SK-N-SH treated with all-trans-retinoic acid at 6 μM for 48 hours (cell line): ENCODE measurements at regions not wholly inside any gene's neighbourhood (a gene's known extent, or its start where the extent isn't known, plus 50 kb on each side); places are given as distances from the start of the nearest gene placed in this dataset.
"Not testable (repeated sequence)": the region's sequence is repeated elsewhere in the genome, so short reads cannot be mapped to it uniquely, and the experiment has no call there.

ENCODE experiments used
- ATAC-seq: fragments of 200-7000 bp; cut with Tn5 transposase; 3 replicates; pipeline ENCODE4 v1.9.1; 2020; ENCODE audit warnings: mild to moderate bottlenecking, moderate library complexity
- ARNTL ChIP-seq: fragments of 450-650 bp; formaldehyde crosslinking; IDR thresholded peaks from 2 replicates; pipeline ENCODE4 v1.5.0; 2020; ENCODE audit warnings: low read depth, mild to moderate bottlenecking, moderate library complexity, borderline replicate concordance
- CSDC2 ChIP-seq: fragments of 250-450 bp; sonication (Bioruptor Pico); IDR thresholded peaks from 2 replicates; pipeline ENCODE4 v1.5.0; 2020; ENCODE audit warnings: mild to moderate bottlenecking, moderate library complexity
- ESRRG ChIP-seq: fragments of 250-450 bp; sonication (Bioruptor Pico); IDR thresholded peaks from 2 replicates; pipeline ENCODE4 v1.6.1; 2021; ENCODE audit warnings: mild to moderate bottlenecking
- GLIS3 ChIP-seq: fragments of 250-450 bp; sonication (Bioruptor Pico); IDR thresholded peaks from 2 replicates; pipeline ENCODE4 v1.5.0; 2020; ENCODE audit warnings: mild to moderate bottlenecking, moderate library complexity
- OSR1 ChIP-seq: fragments of 250-450 bp; sonication (Bioruptor Pico); IDR thresholded peaks from 2 replicates; pipeline ENCODE4 v1.8.0; 2022; ENCODE audit warnings: moderate library complexity, mild to moderate bottlenecking, inconsistent platforms
- PPARA ChIP-seq: fragments of 250-450 bp; sonication (Bioruptor Pico); IDR thresholded peaks from 2 replicates; pipeline ENCODE4 v1.5.0; 2020; ENCODE audit warnings: mild to moderate bottlenecking, borderline replicate concordance
- RARB ChIP-seq: fragments of 250-450 bp; sonication (Bioruptor Pico); IDR thresholded peaks from 2 replicates; pipeline ENCODE4 v1.8.0; 2021; ENCODE audit warnings: mild to moderate bottlenecking, moderate library complexity
- SNAI2 ChIP-seq: fragments of 250-450 bp; sonication (Bioruptor Pico); IDR thresholded peaks from 2 replicates; pipeline ENCODE4 v1.5.0; 2020; ENCODE audit warnings: mild to moderate bottlenecking, moderate library complexity
- TCF4 ChIP-seq: fragments of 250-450 bp; sonication (Bioruptor Pico); IDR thresholded peaks from 2 replicates; pipeline ENCODE4 v1.8.0; 2021; ENCODE audit warnings: mild to moderate bottlenecking, moderate library complexity, borderline replicate concordance
- ZC3H10 ChIP-seq: fragments of 250-450 bp; sonication (Bioruptor Pico); IDR thresholded peaks from 2 replicates; pipeline ENCODE4 v1.5.1; 2021; ENCODE audit warnings: mild to moderate bottlenecking, moderate library complexity
- ZFP3 ChIP-seq: fragments of 250-450 bp; sonication (Bioruptor Pico); IDR thresholded peaks from 2 replicates; pipeline ENCODE4 v1.5.0; 2020; ENCODE audit warnings: mild to moderate bottlenecking, moderate library complexity
- ZFP30 ChIP-seq: fragments of 450-650 bp; formaldehyde crosslinking; IDR thresholded peaks from 2 replicates; pipeline ENCODE4 v1.5.0; 2022; ENCODE audit warnings: mild to moderate bottlenecking, moderate library complexity
- ZNF565 ChIP-seq: fragments of 450-650 bp; formaldehyde crosslinking; conservative IDR thresholded peaks from 2 replicates; pipeline ENCODE4 v1.5.0; 2020; ENCODE audit warnings: low read depth, mild to moderate bottlenecking, moderate library complexity
- ZNF70 ChIP-seq: fragments of 450-650 bp; formaldehyde crosslinking; IDR thresholded peaks from 2 replicates; pipeline ENCODE4 v1.5.0; 2020; ENCODE audit warnings: mild to moderate bottlenecking, moderate library complexity
- ZNF8 ChIP-seq: fragments of 450-650 bp; formaldehyde crosslinking; IDR thresholded peaks from 2 replicates; pipeline ENCODE4 v1.5.0; 2020; ENCODE audit warnings: mild to moderate bottlenecking, moderate library complexity
- TF ChIP-seq, protein P1 (sequence below): fragments of 250-450 bp; sonication (Bioruptor Pico); IDR thresholded peaks from 2 replicates; pipeline ENCODE4 v1.5.1; 2021; ENCODE audit warnings: mild to moderate bottlenecking, moderate library complexity
- TF ChIP-seq, protein P2 (sequence below): fragments of 250-450 bp; sonication (Bioruptor Pico); IDR thresholded peaks from 2 replicates; pipeline ENCODE4 v1.8.0; 2020; ENCODE audit warnings: mild to moderate bottlenecking, moderate library complexity, borderline replicate concordance
- TF ChIP-seq, protein P3 (sequence below): fragments of 250-450 bp; sonication (Bioruptor Pico); IDR thresholded peaks from 2 replicates; pipeline ENCODE4 v1.5.1; 2020; ENCODE audit warnings: low read depth, mild to moderate bottlenecking, moderate library complexity

DNA sequence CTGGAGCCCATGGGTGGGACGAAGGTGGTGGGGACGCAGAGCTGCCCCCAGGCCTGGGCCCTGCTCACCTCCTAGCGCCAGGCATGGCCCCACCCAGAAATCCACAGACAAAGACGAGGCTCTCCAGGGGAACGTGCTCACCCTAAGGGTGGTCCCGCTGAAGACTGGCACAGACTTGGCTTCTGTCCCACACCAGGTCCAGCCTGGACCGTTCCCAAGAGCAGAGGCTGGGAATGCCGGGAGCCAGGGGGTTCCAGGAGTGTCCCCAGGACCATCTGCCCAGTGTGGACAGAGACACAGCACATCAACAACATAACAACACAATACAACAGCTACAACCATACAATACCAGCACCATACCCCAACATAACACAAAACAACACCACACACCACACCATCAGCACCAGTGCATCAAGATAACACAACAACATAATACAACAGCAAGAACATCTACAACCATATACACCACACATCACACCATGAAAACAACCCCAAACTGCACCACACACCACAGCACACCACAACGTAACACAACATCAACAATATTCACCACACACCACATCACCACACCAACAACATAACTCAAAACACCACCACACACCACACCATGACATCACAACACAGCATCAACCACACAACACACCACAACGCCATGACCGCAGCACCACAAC lies 329.6 kb downstream of the ADGRD1 start (continued):
- TF ChIP-seq, protein P1, sequence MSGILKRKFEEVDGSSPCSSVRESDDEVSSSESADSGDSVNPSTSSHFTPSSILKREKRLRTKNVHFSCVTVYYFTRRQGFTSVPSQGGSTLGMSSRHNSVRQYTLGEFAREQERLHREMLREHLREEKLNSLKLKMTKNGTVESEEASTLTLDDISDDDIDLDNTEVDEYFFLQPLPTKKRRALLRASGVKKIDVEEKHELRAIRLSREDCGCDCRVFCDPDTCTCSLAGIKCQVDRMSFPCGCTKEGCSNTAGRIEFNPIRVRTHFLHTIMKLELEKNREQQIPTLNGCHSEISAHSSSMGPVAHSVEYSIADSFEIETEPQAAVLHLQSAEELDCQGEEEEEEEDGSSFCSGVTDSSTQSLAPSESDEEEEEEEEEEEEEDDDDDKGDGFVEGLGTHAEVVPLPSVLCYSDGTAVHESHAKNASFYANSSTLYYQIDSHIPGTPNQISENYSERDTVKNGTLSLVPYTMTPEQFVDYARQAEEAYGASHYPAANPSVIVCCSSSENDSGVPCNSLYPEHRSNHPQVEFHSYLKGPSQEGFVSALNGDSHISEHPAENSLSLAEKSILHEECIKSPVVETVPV (CRISPR knock-in tag) = no peak
- TF ChIP-seq ZC3H10 (CRISPR knock-in tag) = no peak

DNA sequence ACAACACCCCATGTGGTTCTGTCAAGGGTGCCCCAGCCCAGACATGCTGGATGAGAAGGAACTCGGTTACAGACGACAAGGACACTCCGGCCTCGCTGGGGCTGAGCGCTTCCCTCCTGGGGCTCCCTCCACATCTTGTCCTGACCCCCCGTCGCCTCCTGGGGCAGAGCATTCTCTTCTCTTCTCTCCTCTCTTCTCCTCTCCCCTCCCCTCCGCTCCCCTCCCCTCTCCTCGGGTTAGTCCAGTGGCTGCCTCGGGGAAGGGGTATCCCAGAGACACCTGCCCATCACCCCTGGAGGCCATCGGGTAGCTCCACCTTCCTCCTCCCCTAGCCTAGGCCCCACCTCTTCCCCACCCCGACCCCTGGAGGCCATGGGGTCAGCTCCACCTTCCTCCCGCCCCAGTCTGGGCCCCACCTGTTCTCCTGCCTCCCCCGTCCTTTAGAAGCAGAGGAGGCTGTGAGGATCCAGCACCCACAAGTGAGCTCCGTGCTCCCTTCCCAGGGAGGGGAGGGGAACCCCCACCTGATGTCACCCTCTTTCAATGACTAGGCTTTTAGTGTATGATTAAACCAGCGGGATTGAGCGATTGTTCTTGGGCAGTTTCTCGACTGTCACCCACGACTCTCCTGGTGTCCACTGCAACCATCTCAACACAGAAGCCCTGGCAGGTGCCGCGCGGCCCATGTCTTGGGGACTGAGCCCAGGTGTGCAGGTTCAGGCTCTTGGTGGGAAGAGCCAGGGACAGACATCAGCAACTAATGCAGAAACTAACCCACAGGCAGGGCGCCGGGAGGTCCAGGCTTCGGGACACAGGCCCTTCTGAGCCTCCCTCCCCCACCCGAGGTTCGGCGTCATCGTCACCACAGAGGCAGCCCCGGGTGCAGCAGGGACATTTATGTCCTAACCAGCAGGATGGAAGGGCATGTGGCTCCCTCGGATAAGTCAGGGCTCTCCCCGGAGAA lies 330.4 kb downstream of the ADGRD1 start:
- ATAC-seq = not testable (repeated sequence)

DNA sequence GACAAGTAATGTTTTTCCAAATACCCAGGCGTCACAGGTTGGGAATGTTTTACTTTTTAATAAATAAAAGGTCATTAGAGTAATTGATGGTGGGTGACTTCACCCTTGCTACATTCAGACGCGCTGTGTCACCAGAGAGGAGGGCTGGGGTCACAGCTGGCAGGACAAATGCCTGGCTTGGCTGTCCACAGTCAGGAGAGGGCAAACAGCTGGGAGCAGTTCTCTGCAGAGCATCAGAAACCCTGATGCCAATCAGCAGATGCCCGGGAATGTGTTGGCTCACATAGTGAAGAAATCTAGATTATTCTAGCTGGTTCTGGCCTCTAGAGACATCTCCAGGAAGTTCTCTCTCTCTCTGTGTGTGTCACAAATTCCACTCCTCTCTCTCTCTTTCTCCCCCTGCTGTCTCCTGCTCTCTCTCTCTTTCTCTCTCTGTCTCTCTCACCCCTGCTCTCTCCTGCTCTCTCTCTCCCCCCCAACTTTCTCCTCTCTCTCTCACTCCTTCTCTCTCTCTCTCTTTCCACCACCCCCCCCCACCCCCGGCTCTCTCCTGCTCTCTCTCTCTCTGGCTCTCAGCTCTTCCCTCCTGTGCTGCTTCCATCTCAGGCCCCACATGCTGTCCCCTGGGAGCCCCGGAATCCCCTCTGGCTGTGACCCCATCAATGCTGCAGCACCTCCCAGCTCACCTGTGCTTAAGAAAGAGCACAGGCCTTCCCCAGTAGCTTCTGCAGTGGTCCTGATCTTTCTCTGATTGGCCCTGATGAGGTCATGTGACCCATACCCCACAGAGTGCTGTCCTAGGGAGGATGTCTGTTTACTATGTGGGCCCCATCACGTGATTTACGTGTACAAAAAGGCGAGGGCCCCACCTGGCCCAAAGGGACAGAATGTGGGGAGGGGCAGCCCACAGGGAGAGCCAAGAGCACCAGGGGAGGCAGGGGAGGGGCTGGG lies 331.5 kb downstream of the ADGRD1 start:
- not testable (repeated sequence) for ATAC-seq

DNA sequence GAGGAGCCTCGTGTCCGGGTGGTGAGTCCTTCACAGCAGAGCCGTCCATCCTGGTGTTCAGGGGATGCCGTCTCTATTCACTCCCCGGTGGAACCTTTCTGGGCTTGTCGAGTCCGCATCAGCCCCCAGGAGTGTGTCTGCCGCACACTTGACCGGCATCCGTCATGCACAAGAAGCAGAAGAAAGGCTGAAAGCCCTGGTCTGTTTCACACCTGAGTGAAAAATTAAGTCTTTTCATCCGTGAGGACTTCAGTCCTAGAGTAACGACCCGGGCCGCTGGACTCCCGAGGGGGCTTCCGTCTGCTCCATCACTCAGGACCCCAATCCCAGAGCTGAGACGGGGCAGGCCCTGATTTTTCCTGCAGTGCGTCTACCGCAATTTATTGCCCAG lies 332.2 kb downstream of the ADGRD1 start:
- not testable (repeated sequence) for ATAC-seq

- ATAC-seq = not testable (repeated sequence)
Observed at GRCh38 chr12:131286301-131286700, 332.6 kb downstream of the ADGRD1 start.

GRCh38 chr12:131287015-131287937 lies 333.6 kb downstream of the ADGRD1 start:
- no peak for ATAC-seq
- TF ChIP-seq, protein P1 (CRISPR knock-in tag) = no peak
- TF ChIP-seq ZFP30 (CRISPR knock-in tag) (no peak), SNAI2 (CRISPR knock-in tag) (no peak), ESRRG (CRISPR knock-in tag) (no peak), ZNF565 (CRISPR knock-in tag) (no peak), RARB (CRISPR knock-in tag) (no peak), GLIS3 (CRISPR knock-in tag) (no peak), CSDC2 (CRISPR knock-in tag) (no peak), OSR1 (CRISPR knock-in tag) (no peak), ARNTL (CRISPR knock-in tag) (no peak), ZNF8 (CRISPR knock-in tag) (no peak), ZNF70 (no peak), ZFP3 (no peak), PPARA (CRISPR knock-in tag) (no peak), TCF4 (CRISPR knock-in tag) (no peak), ZC3H10 (CRISPR knock-in tag) (no peak)
- TF ChIP-seq, protein P2, sequence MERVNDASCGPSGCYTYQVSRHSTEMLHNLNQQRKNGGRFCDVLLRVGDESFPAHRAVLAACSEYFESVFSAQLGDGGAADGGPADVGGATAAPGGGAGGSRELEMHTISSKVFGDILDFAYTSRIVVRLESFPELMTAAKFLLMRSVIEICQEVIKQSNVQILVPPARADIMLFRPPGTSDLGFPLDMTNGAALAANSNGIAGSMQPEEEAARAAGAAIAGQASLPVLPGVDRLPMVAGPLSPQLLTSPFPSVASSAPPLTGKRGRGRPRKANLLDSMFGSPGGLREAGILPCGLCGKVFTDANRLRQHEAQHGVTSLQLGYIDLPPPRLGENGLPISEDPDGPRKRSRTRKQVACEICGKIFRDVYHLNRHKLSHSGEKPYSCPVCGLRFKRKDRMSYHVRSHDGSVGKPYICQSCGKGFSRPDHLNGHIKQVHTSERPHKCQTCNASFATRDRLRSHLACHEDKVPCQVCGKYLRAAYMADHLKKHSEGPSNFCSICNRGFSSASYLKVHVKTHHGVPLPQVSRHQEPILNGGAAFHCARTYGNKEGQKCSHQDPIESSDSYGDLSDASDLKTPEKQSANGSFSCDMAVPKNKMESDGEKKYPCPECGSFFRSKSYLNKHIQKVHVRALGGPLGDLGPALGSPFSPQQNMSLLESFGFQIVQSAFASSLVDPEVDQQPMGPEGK (CRISPR knock-in tag) = no peak
- TF ChIP-seq, protein P3, sequence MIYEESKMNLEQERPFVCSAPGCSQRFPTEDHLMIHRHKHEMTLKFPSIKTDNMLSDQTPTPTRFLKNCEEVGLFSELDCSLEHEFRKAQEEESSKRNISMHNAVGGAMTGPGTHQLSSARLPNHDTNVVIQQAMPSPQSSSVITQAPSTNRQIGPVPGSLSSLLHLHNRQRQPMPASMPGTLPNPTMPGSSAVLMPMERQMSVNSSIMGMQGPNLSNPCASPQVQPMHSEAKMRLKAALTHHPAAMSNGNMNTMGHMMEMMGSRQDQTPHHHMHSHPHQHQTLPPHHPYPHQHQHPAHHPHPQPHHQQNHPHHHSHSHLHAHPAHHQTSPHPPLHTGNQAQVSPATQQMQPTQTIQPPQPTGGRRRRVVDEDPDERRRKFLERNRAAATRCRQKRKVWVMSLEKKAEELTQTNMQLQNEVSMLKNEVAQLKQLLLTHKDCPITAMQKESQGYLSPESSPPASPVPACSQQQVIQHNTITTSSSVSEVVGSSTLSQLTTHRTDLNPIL (CRISPR knock-in tag) = no peak
